ENCODE measurements at regions not wholly inside any gene's neighbourhood (a gene's known extent, or its start where the extent isn't known, plus 50 kb on each side); places are given as distances from the start of the nearest gene placed in this dataset.

DNA sequence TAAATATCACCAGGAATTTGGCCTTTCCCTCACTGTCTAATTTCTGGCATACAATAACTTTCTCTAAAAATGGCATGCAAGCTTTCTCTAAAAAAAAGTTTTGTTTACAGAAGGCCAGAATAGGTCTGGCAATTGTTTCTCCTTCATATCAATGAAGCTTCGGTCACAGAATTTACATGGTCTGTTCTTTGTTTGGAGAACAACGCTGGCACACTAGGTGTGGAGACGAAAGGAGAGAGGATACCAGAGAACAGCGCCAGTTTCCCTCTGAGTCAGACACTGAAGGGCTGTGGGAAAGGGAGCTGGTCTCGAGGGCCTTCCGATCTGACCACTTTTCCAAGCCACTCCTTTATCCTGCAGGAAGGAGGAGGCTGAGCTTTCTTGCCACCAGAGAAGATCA is 60.1 kb upstream of the ITGA1 start:
- no peak overlapping the region for H3K4me3 ChIP-seq (ENCODE audit: low read depth, low read length)
- DNase-seq (ENCODE audit: low read depth), result peak; percentile 18
- TF ChIP-seq, protein P1, sequence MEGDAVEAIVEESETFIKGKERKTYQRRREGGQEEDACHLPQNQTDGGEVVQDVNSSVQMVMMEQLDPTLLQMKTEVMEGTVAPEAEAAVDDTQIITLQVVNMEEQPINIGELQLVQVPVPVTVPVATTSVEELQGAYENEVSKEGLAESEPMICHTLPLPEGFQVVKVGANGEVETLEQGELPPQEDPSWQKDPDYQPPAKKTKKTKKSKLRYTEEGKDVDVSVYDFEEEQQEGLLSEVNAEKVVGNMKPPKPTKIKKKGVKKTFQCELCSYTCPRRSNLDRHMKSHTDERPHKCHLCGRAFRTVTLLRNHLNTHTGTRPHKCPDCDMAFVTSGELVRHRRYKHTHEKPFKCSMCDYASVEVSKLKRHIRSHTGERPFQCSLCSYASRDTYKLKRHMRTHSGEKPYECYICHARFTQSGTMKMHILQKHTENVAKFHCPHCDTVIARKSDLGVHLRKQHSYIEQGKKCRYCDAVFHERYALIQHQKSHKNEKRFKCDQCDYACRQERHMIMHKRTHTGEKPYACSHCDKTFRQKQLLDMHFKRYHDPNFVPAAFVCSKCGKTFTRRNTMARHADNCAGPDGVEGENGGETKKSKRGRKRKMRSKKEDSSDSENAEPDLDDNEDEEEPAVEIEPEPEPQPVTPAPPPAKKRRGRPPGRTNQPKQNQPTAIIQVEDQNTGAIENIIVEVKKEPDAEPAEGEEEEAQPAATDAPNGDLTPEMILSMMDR (IDR thresholded peaks at IDR 0.05; ENCODE audit: low read depth, low read length, missing control alignments), result no peak
- in situ Hi-C loops (cut with HindIII; ENCODE audit: low sequenced_read_pairs), result loop anchor here (5.0 kb wide), 1 partner anchor 65 kb away; no protein-coding TSS in a partner anchor

DNA sequence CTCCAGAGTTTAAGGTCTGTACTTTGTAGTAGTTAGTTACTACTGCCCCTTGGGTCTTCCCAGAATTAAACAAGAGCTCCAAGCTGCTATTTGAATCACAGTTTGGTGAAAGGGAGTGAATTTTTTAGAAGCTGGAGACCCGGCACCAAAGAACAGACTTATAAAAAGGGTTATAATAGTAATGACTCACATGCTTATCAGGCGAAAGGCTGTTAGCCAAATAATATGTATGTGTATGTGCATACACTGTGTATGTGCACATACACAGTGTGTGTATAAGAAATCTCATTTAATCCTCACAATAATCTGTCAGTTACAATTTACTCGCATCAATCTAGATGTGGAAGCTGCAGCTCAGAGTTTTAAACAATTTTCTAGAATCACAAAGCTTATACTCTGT is 59.5 kb upstream of the ITGA1 start:
- no peak for DNase-seq (ENCODE audit: low read depth)
- in situ Hi-C loops (cut with HindIII; ENCODE audit: low sequenced_read_pairs), result loop anchor here (5.0 kb wide), 1 partner anchor 66 kb away; no protein-coding TSS in a partner anchor
- H3K4me3 ChIP-seq (ENCODE audit: low read depth, low read length), result no peak overlapping the region
- TF ChIP-seq, protein P1 (IDR thresholded peaks at IDR 0.05; ENCODE audit: low read depth, low read length, missing control alignments), result no peak

DNA sequence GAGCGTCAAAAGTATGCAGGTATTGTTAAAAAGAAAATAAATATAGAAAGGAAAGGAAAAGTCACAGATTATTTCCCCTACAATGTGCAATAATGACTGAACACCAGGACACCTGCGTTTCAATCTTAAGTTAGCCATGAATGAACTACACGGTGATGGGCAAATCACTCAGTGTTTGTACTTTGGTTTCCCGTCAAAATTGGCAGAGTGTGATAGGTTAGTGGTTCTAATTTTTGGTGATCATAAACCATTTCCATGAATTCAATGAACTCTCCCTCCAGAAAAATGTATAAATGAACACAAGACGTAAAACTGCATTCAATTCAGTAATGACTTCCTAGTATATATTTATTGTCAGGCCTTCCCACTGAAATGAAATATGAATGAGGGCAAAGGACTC is 59.0 kb upstream of the ITGA1 start:
- TF ChIP-seq, protein P1 (IDR thresholded peaks at IDR 0.05; ENCODE audit: low read depth, low read length, missing control alignments), result no peak
- in situ Hi-C loops (cut with HindIII; ENCODE audit: low sequenced_read_pairs), result loop anchor here (5.0 kb wide), 1 partner anchor 66 kb away; no protein-coding TSS in a partner anchor
- no peak for DNase-seq (ENCODE audit: low read depth)
- no peak overlapping the region for H3K4me3 ChIP-seq (ENCODE audit: low read depth, low read length)

DNA sequence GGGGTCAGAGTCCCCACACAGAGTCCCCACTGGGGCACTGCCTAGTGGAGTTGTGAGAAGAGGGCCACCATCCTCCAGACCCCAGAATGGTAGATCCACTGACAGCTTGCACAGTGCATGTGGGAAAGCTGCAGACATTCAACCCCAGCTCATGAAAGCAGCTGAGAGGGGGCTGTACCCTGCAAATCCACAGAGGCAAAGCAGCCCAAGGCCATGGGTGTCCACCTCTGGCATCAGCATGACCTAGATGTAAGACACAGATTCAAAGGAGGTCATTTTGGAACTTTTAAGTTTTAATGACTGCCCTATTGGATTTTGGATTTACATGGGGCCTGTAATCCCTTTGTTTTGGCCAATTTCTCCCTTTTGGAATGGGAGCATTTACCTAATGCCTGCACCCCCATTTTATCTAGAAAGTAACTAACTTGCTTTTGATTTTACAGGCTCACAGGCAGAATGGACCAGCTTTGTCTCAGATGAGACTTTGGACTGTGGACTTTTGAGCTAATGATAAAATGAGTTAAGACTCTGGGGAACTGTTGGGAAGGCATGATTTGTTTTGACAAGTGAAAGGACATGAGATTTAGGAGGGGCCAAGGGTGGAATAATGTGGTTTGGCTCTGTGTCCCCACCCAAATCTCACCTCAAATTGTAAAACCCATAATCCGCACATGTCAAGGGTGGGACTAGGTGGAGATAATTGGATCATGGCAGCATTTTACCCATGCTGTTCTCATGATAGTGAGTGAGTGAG is 56.3 kb upstream of the ITGA1 start:
- DNase-seq (ENCODE audit: low read depth), result no peak
- in situ Hi-C loops (cut with HindIII; ENCODE audit: low sequenced_read_pairs), result no loop called here
- TF ChIP-seq, protein P1 (IDR thresholded peaks at IDR 0.05; ENCODE audit: low read depth, low read length, missing control alignments), result no peak
- H3K4me3 ChIP-seq (ENCODE audit: low read depth, low read length), result no peak overlapping the region

DNA sequence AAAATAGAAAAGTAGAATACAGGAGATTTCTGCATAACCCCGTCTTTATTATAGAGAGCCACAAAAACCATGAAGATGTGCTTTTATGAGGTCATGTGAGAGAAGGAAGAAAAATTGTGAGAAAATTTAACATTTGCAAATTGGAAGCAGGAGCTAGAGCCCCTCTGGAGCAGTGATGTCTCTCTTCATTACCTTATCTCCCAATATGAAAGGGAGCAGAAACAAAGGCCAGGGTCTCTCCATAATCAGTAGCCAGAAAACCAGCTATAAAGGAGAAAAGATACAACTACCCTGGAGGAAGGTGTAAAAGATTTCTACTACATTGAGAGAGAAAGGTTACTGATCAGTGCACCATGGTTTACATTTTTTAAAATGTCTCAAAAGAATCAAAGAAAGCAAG is 53.2 kb upstream of the ITGA1 start:
- DNase-seq (ENCODE audit: low read depth), result no peak
- H3K4me3 ChIP-seq (ENCODE audit: low read depth, low read length), result no peak overlapping the region
- in situ Hi-C loops (cut with HindIII; ENCODE audit: low sequenced_read_pairs), result no loop called here
- TF ChIP-seq, protein P1 (IDR thresholded peaks at IDR 0.05; ENCODE audit: low read depth, low read length, missing control alignments), result no peak

DNA sequence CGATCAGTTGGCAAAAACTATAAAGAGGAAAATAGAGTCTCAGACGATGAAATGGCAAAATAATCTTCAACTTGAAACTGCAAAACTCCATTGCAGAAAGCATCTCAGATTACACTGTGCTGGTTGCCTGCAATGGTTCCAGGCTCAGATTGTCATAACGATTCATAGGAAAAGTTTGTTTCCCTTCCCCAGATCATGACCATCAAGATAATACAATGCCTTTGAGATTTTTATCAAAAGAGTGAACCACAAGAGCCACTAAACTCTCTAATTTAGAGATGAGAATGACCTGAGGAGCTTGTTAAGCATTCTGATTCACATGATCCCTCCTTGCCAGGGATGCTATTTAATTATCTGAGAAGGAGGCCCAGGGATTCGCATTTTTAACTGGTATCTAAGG is 52.6 kb upstream of the ITGA1 start:
- TF ChIP-seq, protein P1 (IDR thresholded peaks at IDR 0.05; ENCODE audit: low read depth, low read length, missing control alignments), result no peak

More for the DNA sequence above, 52.6 kb upstream of the ITGA1 start:
- in situ Hi-C loops (cut with HindIII; ENCODE audit: low sequenced_read_pairs), result no loop called here
- DNase-seq (ENCODE audit: low read depth), result no peak
- H3K4me3 ChIP-seq (ENCODE audit: low read depth, low read length), result no peak overlapping the region
